ENCODE measurements at regions not wholly inside any gene's neighbourhood (a gene's known extent, or its start where the extent isn't known, plus 50 kb on each side); places are given as distances from the start of the nearest gene placed in this dataset.

DNA sequence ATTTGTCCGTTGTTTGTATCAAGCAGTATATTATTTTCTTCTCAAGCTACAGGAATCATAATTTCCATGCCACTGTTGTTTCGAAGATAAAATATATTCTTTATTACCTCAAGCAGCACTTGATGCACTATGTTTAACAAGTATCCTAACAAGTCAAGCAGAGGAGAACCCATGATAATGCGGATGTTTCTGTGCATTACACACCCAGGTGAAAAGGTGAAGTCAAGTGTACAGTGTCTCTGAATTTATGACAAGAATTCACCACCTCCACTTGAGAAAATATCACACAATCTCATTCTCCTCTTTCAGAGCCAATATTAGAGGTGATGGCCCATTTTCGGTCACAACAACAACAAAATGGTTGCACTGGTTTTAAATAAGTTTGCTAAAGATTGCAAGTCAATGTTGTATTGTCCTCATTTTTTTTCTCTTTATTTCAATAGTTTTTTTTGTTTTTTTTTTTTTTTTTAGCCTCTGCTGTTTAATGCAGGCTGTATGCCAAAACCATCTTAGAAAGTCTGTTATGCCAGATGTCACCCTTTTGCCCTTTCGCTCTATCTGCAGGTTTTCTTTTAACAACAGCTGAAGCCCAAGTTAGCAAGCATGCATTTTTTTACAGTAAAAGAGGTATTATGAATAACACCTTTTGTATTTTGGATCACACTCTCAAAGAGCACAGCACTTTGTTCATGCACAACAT is 568.7 kb upstream of the LRRN3 start:
- H3K4me3 ChIP-seq = no peak overlapping the region
- intact Hi-C loops (cut with DNase I) = no loop called here
- H3K9me3 ChIP-seq = no peaks in the 10 kb centered on the region
- no peaks in the 10 kb centered on the region for H3K4me1 ChIP-seq
- no peaks in the 10 kb centered on the region for H3K36me3 ChIP-seq (ENCODE audit: insufficient read depth in 1 of 2, low read depth in 1 of 2)
- H3K27me3 ChIP-seq (ENCODE audit: insufficient read depth in 3 of 3, low read length in 2 of 3) = no peaks in the 10 kb centered on the region
- no peak overlapping the region for H3K27ac ChIP-seq
- TF ChIP-seq, protein P1, sequence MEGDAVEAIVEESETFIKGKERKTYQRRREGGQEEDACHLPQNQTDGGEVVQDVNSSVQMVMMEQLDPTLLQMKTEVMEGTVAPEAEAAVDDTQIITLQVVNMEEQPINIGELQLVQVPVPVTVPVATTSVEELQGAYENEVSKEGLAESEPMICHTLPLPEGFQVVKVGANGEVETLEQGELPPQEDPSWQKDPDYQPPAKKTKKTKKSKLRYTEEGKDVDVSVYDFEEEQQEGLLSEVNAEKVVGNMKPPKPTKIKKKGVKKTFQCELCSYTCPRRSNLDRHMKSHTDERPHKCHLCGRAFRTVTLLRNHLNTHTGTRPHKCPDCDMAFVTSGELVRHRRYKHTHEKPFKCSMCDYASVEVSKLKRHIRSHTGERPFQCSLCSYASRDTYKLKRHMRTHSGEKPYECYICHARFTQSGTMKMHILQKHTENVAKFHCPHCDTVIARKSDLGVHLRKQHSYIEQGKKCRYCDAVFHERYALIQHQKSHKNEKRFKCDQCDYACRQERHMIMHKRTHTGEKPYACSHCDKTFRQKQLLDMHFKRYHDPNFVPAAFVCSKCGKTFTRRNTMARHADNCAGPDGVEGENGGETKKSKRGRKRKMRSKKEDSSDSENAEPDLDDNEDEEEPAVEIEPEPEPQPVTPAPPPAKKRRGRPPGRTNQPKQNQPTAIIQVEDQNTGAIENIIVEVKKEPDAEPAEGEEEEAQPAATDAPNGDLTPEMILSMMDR (IDR thresholded peaks at IDR 0.05) = no peak
- WGBS, 3 donors = 52 to 59% (median 57%) methylated on average over 5 of the region's 5 CpGs
- ATAC-seq = no peak
- DNase-seq = no peak

DNA sequence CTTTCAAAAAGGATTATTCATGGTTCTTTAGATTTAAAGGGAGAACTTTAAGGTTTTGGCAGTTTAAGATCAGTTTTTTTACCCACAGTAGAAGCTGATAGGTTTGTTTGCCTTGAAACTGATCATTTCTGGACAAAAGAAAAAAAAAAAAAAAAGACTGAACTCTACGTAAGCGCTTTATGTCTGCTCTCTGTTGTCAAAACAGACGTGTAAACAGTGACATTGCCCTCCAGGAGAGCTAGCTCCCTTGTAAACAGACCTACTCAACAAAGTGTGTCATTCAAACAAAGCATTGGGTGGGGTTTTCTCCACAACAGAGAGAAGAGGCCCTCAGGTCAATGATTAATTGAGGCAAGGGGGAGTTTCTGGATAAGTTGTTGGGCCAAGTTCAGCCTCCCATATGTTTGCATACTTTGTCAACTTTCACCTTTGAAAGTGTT is 568.1 kb upstream of the LRRN3 start:
- no peak for ATAC-seq
- TF ChIP-seq, protein P1 (IDR thresholded peaks at IDR 0.05) = no peak

DNA sequence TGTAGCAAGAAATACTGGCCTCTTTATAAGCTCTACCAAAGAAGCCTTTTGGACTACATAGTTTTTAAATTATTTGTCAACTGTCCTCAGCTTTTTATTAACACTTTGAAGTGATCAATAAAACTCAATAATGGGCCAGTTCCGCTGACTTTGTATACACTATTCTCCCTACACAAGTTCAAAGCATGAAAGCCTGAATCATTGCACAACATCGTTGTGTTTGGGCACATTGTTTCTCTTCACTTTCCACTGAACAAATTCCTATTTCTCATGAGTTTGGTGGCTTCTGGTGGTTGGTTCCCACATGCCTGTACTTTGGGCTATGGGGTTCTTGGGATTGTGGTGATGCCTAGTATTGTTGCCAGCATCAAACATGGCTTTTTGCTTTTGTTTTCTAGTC is 561.8 kb upstream of the LRRN3 start:
- Histone ChIP-seq H3K27ac (no peak overlapping the region), H3K4me1 (no peaks in the 10 kb centered on the region), H3K36me3 (ENCODE audit: insufficient read depth in 1 of 2, low read depth in 1 of 2) (no peaks in the 10 kb centered on the region), H3K4me3 (no peak overlapping the region), H3K27me3 (ENCODE audit: insufficient read depth in 3 of 3, low read length in 2 of 3) (no peaks in the 10 kb centered on the region), H3K9me3 (no peaks in the 10 kb centered on the region)
- ATAC-seq (no peak), DNase-seq (no peak)
- TF ChIP-seq, protein P1 (IDR thresholded peaks at IDR 0.05) = no peak
- intact Hi-C loops (cut with DNase I) = no loop called here
- 88 to 94% (median 94%) methylated on average over 2 of the region's 2 CpGs for WGBS, 3 donors

More for the DNA sequence above, 568.1 kb upstream of the LRRN3 start:
- intact Hi-C loops (cut with DNase I) = no loop called here
- Histone ChIP-seq H3K4me1 (no peaks in the 10 kb centered on the region), H3K27ac (no peak overlapping the region), H3K36me3 (ENCODE audit: insufficient read depth in 1 of 2, low read depth in 1 of 2) (no peaks in the 10 kb centered on the region), H3K4me3 (no peak overlapping the region), H3K9me3 (no peaks in the 10 kb centered on the region), H3K27me3 (ENCODE audit: insufficient read depth in 3 of 3, low read length in 2 of 3) (no peaks in the 10 kb centered on the region)
- DNase-seq = no peak
- WGBS, 3 donors = 30 to 35% (median 32%) methylated on average over 3 of the region's 3 CpGs

DNA sequence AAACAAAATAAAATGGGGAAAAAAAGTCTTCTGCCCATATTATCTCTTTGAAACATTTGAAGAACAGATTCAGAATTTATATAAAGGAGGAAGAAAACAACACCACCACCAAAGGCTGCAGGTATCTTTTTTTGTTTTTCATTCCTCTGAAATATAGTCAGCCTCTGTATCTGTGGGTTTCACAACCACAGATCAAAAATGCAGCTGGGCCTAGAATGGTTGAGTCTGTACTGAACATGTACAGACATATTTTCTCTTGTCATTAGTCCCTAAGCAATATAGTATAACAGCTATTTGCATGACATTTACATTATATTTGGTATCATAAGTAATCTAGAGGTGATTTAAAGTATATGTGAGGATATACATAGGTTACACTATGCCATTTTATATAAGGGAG is 559.7 kb upstream of the LRRN3 start:
- Histone ChIP-seq H3K27me3 (ENCODE audit: insufficient read depth in 3 of 3, low read length in 2 of 3) (no peaks in the 10 kb centered on the region), H3K36me3 (ENCODE audit: insufficient read depth in 1 of 2, low read depth in 1 of 2) (no peaks in the 10 kb centered on the region), H3K4me1 (no peaks in the 10 kb centered on the region), H3K27ac (no peak overlapping the region), H3K4me3 (no peak overlapping the region), H3K9me3 (no peaks in the 10 kb centered on the region)
- intact Hi-C loops (cut with DNase I) = no loop called here
- TF ChIP-seq, protein P1 (IDR thresholded peaks at IDR 0.05) = no peak
- ATAC-seq = no peak
- DNase-seq = no peak
